Astrocyte of the cerebellum (primary cell): ENCODE measurements at regions not wholly inside any gene's neighbourhood (a gene's known extent, or its start where the extent isn't known, plus 50 kb on each side); places are given as distances from the start of the nearest gene placed in this dataset.

Source experiments
- DNase-seq: peaks from one replicate; pipeline ENCODE4 v3.0.0-alpha.2; 2011; ENCODE audit warnings: low read depth
- H3K4me3 ChIP-seq: 2 replicates; pipeline ENCODE4 v1.5.1; 2011; ENCODE audit warnings: mild to moderate bottlenecking, low read depth, low read length, moderate library complexity
- CTCF ChIP-seq: IDR thresholded peaks from 2 replicates; pipeline ENCODE4 v1.5.1; 2012; ENCODE audit warnings: low read length, low read depth, moderate library complexity, mild to moderate bottlenecking; ENCODE audit errors: missing control alignments
- in situ Hi-C: cut with HindIII; loops from 2 replicates; pipeline ENCODE4 v1.10.0; 2017; ENCODE audit warnings: low sequenced_read_pairs

- in situ Hi-C loops: no loop called here
- TF ChIP-seq CTCF: no peak
- no peak for DNase-seq
- no peak overlapping the region for H3K4me3 ChIP-seq
Measured at GRCh38 chr11:128334311-128335044, 252.9 kb downstream of the ETS1 start.

- TF ChIP-seq CTCF: no peak
- in situ Hi-C loops: no loop called here
- DNase-seq: no peak
- no peak overlapping the region for H3K4me3 ChIP-seq
Measured at GRCh38 chr11:128331317-128331716, 256.0 kb downstream of the ETS1 start.

- in situ Hi-C loops: no loop called here
- no peak for DNase-seq
- no peak overlapping the region for H3K4me3 ChIP-seq
- TF ChIP-seq CTCF: no peak
Measured at GRCh38 chr11:128330203-128330602, 257.2 kb downstream of the ETS1 start.

GRCh38 chr11:128328955-128329551, 258.3 kb downstream of the ETS1 start:
- no peak for TF ChIP-seq CTCF
- no peak for DNase-seq
- in situ Hi-C loops: no loop called here
- H3K4me3 ChIP-seq: no peak overlapping the region

GRCh38 chr11:128327274-128327673, 260.1 kb downstream of the ETS1 start:
- no peak for DNase-seq
- in situ Hi-C loops: no loop called here
- no peak for TF ChIP-seq CTCF
- no peak overlapping the region for H3K4me3 ChIP-seq

GRCh38 chr11:128326791-128327190, 260.6 kb downstream of the ETS1 start:
- TF ChIP-seq CTCF: no peak
- H3K4me3 ChIP-seq: no peak overlapping the region
- DNase-seq: no peak
- in situ Hi-C loops: no loop called here
